ENCODE measurements at regions not wholly inside any gene's neighbourhood (a gene's known extent, or its start where the extent isn't known, plus 50 kb on each side); places are given as distances from the start of the nearest gene placed in this dataset.

DNA sequence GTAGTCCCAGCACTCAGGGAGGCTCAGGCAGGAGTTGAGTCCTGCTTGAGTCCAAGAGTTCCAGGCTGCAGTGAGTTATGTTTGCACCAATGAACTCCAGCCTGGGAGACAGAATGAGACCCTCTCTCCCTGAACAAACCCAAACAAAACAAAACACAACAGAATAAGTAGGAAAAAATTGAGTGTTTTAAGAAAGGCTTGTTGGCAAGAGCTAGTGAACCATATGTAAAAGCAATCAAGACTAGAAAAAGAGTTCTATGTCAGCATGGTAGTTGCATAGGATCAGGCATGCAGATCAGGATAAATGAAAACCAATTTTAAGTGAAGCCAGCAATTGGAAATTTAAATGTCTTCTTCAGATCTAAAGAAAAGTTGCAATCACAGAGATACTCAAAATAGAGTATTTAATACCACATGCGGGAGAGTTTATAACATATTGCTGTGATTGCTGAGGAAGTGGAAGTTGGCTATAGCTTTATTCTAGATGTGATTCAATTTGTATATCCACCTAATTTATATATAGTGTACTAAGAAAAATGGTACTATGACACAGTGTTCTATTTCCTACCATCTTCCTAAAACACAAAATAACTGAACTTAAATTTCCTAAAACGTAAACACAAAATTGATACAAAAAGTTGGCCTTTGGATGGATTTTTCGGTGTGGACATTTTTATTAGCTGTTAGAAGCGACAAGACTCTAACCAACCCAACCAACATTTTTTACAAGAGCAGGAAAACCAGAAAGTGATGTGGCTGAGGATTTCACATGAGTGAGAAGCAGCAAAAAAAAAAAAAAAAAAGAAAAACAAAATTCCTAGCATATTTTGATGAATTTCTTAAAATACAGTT lies 101.9 kb upstream of the ROBO1 start:
- DNase-seq (no peak), ATAC-seq (no peak)
- WGBS, 2 donors: 66 to 69% methylated on average over 4 of the region's 4 CpGs
- Histone ChIP-seq H3K9me3 (no peaks in the 10 kb centered on the region), H3K4me1 (no peaks in the 10 kb centered on the region), H3K27ac (no peak overlapping the region), H3K36me3 (replicated peaks in 1 of 2; ENCODE audit: insufficient read depth in 1 of 2, low read depth in 2 of 2) (no peaks in the 10 kb centered on the region), H3K4me3 (no peak overlapping the region), H3K27me3 (no peaks in the 10 kb centered on the region)
- TF ChIP-seq, protein P1, sequence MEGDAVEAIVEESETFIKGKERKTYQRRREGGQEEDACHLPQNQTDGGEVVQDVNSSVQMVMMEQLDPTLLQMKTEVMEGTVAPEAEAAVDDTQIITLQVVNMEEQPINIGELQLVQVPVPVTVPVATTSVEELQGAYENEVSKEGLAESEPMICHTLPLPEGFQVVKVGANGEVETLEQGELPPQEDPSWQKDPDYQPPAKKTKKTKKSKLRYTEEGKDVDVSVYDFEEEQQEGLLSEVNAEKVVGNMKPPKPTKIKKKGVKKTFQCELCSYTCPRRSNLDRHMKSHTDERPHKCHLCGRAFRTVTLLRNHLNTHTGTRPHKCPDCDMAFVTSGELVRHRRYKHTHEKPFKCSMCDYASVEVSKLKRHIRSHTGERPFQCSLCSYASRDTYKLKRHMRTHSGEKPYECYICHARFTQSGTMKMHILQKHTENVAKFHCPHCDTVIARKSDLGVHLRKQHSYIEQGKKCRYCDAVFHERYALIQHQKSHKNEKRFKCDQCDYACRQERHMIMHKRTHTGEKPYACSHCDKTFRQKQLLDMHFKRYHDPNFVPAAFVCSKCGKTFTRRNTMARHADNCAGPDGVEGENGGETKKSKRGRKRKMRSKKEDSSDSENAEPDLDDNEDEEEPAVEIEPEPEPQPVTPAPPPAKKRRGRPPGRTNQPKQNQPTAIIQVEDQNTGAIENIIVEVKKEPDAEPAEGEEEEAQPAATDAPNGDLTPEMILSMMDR (IDR thresholded peaks at IDR 0.05): no peak
- no peak for TF ChIP-seq POLR2A (IDR thresholded peaks at IDR 0.05)
- intact Hi-C loops (cut with DNase I): no loop called here

DNA sequence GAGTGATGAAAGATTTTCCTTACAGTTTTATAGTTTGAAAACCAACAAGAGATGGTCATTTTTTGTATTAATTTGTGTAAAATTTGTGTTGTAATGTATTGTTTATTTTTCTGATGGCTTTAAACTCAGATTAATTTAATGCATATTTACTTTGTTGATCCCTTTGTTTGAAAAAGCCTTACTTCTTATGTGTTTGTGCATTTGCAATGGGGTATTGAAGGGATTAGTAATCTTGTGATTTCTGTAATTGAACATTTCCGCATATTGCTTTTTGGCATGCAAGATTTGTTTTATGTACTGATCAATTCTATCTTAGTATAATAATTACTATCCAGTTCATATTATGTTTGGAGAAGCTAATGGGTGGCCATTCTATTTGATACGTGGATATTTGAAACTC lies 98.4 kb upstream of the ROBO1 start:
- no peaks in the 10 kb centered on the region for H3K27me3 ChIP-seq
- no peak for DNase-seq
- 54 to 55% methylated on average over 2 of the region's 2 CpGs for WGBS, 2 donors
- intact Hi-C loops (cut with DNase I): no loop called here
- no peak overlapping the region for H3K27ac ChIP-seq
- no peak overlapping the region for H3K4me3 ChIP-seq
- H3K9me3 ChIP-seq: no peaks in the 10 kb centered on the region
- H3K4me1 ChIP-seq: no peaks in the 10 kb centered on the region
- no peak for ATAC-seq
- TF ChIP-seq, protein P1 (IDR thresholded peaks at IDR 0.05): no peak
- H3K36me3 ChIP-seq (replicated peaks in 1 of 2; ENCODE audit: insufficient read depth in 1 of 2, low read depth in 2 of 2): no peaks in the 10 kb centered on the region

DNA sequence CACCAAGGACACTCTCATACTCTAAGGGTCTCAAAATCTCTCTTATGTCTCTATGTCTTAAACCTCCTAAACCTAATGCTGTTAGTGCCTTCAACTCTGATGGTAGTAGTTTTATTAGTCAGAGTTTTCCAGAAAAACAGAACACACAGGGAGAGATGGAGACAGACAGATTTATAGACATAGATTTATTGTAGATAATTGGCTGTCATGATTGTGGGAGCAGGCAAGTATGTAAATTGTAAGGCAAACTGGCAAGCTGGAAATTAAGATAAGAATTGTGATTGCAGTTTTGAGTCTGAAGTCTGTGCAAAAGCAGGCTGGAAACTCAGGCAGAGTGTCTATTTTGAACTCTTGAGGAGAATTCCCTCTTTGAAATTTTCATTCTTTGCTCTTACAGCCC lies 96.3 kb upstream of the ROBO1 start:
- no peak for ATAC-seq
- H3K36me3 ChIP-seq (replicated peaks in 1 of 2; ENCODE audit: insufficient read depth in 1 of 2, low read depth in 2 of 2): no peaks in the 10 kb centered on the region
- no peak for TF ChIP-seq POLR2A (IDR thresholded peaks at IDR 0.05)
- TF ChIP-seq, protein P1 (IDR thresholded peaks at IDR 0.05): no peak
- no peak overlapping the region for H3K27ac ChIP-seq
- H3K4me1 ChIP-seq: no peaks in the 10 kb centered on the region
- H3K4me3 ChIP-seq: no peak overlapping the region
- DNase-seq: no peak
- H3K27me3 ChIP-seq: no peaks in the 10 kb centered on the region
- intact Hi-C loops (cut with DNase I): no loop called here
- H3K9me3 ChIP-seq: no peaks in the 10 kb centered on the region

DNA sequence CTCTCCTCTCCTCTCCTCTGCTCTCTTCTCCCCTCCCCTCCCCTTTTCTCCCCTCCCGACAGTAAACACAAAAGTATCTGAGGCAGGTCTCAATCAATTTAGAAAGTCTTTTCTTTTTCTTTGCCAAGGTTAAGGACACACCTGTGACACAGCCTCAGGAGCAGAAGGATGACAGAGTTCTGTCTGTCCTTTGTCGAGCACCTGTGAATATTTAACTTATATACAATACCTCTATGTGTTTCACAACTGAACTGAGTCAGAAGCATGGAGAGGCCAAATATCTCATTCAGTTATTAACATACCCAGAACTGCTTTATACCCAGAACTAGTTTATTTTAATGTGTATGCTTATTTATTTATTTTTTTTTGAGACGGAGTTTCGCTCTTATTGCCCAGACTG lies 81.1 kb upstream of the ROBO1 start:
- DNase-seq (no peak), ATAC-seq (no peak)
- 28 to 44% methylated on average over 4 of the region's 4 CpGs for WGBS, 2 donors
- Histone ChIP-seq H3K27ac (no peak overlapping the region), H3K27me3 (no peaks in the 10 kb centered on the region), H3K9me3 (no peaks in the 10 kb centered on the region), H3K4me3 (no peak overlapping the region), H3K36me3 (replicated peaks in 1 of 2; ENCODE audit: insufficient read depth in 1 of 2, low read depth in 2 of 2) (no peaks in the 10 kb centered on the region), H3K4me1 (no peaks in the 10 kb centered on the region)
- intact Hi-C loops (cut with DNase I): no loop called here
- TF ChIP-seq POLR2A (IDR thresholded peaks at IDR 0.05): no peak
- TF ChIP-seq, protein P1 (IDR thresholded peaks at IDR 0.05): no peak

DNA sequence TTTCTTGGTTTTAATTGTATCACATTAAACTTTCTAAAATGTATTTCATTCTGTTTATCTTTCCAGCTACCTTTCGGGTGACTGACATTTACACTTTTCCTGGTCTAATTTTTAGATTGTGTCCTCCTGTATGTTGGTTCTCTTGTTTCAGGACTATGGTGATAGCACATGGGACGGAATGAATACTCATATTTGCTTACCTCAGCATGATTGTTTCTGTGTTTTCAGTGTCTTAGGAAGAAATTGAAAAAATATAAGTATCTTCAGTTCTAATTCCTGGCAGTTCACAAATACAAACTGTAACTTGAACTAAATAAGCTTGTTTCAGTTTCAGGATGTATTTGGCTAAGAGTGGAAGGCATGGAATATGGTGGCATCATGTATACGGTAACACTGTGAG lies 80.1 kb upstream of the ROBO1 start:
- no peaks in the 10 kb centered on the region for H3K27me3 ChIP-seq
- no peak for DNase-seq
- H3K36me3 ChIP-seq (replicated peaks in 1 of 2; ENCODE audit: insufficient read depth in 1 of 2, low read depth in 2 of 2): no peaks in the 10 kb centered on the region
- H3K27ac ChIP-seq: no peak overlapping the region
- no peak overlapping the region for H3K4me3 ChIP-seq
- ATAC-seq: no peak
- intact Hi-C loops (cut with DNase I): no loop called here
- no peaks in the 10 kb centered on the region for H3K9me3 ChIP-seq
- WGBS, 2 donors: 29 to 36% methylated on average over 3 of the region's 3 CpGs
- TF ChIP-seq, protein P1 (IDR thresholded peaks at IDR 0.05): no peak
- H3K4me1 ChIP-seq: no peaks in the 10 kb centered on the region
